ENCODE measurements at regions not wholly inside any gene's neighbourhood (a gene's known extent, or its start where the extent isn't known, plus 50 kb on each side); places are given as distances from the start of the nearest gene placed in this dataset.

GRCh38 chr16:59289151-59289550 lies 555.0 kb upstream of the GOT2 start:
- TF ChIP-seq POLR2A (IDR thresholded peaks at IDR 0.05; ENCODE audit: low read length) (no peak), GATA1 (IDR thresholded peaks at IDR 0.05; ENCODE audit: low read depth, low read length) (no peak)
